SU-DHL-6 (cell line): ENCODE measurements at regions not wholly inside any gene's neighbourhood (a gene's known extent, or its start where the extent isn't known, plus 50 kb on each side); places are given as distances from the start of the nearest gene placed in this dataset.

Experiments
- H2AFZ ChIP-seq: fragments of 200-600 bp; sonication (generic); 2 replicates; pipeline ENCODE4 v1.6.1; 2014; ENCODE audit warnings: low read depth, mild to moderate bottlenecking, moderate library complexity, mixed read lengths, antibody characterized with exemption, low read length; ENCODE audit not compliant: severe bottlenecking
- H3F3A ChIP-seq: fragments of 200-600 bp; shearing (Covaris generic); 2 replicates; pipeline ENCODE4 v1.6.0; 2016; ENCODE audit warnings: antibody characterized with exemption, mild to moderate bottlenecking; ENCODE audit not compliant: insufficient read depth
- H3K27ac ChIP-seq: fragments of 200-600 bp; sonication (generic); 2 replicates; pipeline ENCODE4 v1.5.1; 2016; ENCODE audit warnings: low read depth, mild to moderate bottlenecking, low read length, moderate library complexity, mixed read lengths
- H3K27me3 ChIP-seq: fragments of 200-600 bp; sonication (generic), shearing (Covaris generic); 2 replicates; pipeline ENCODE4 v1.6.0; 2014; ENCODE audit warnings: mild to moderate bottlenecking, low read length
- H3K36me3 ChIP-seq: fragments of 200-600 bp; sonication (generic); 2 replicates; pipeline ENCODE4 v1.6.1; 2014; ENCODE audit warnings: mild to moderate bottlenecking, low read length, mixed read lengths
- H3K4me2 ChIP-seq: fragments of 300-600, 200-600 bp; shearing (Covaris generic), sonication (generic); 2 replicates; pipeline ENCODE4 v1.6.0; 2014; ENCODE audit warnings: low read length, low read depth, mild to moderate bottlenecking; ENCODE audit not compliant: poor library complexity, severe bottlenecking
- H3K4me3 ChIP-seq: fragments of 200-600 bp; sonication (generic); 2 replicates; pipeline ENCODE4 v1.5.1; 2014; ENCODE audit warnings: antibody characterized with exemption, low read length, mild to moderate bottlenecking, mixed read lengths; ENCODE audit not compliant: insufficient read depth, poor library complexity, severe bottlenecking
- H3K79me2 ChIP-seq: fragments of 200-600 bp; sonication (generic); 2 replicates; pipeline ENCODE4 v1.6.1; 2014; ENCODE audit warnings: mild to moderate bottlenecking, low read length, moderate library complexity; ENCODE audit not compliant: insufficient read depth
- H3K9ac ChIP-seq: fragments of 200-600 bp; sonication (generic); 2 replicates; pipeline ENCODE4 v1.7.0; 2014; ENCODE audit warnings: mild to moderate bottlenecking, low read length
- H3K9me2 ChIP-seq: fragments of 200-600 bp; sonication (generic); replicated peaks from 2 replicates; pipeline ENCODE4 v1.6.1; 2014; ENCODE audit warnings: low read length; ENCODE audit not compliant: insufficient read depth
- H3K9me3 ChIP-seq: fragments of 200-600 bp; sonication (generic); 2 replicates; pipeline ENCODE4 v1.6.1; 2014; ENCODE audit warnings: low read length, mixed read lengths; ENCODE audit not compliant: insufficient read depth
- H4K20me1 ChIP-seq: fragments of 200-600 bp; sonication (generic); 2 replicates; pipeline ENCODE4 v1.6.1; 2014; ENCODE audit warnings: low read depth, mild to moderate bottlenecking, antibody characterized with exemption, low read length, moderate library complexity, mixed read lengths
- CTCF ChIP-seq: fragments of 200-600 bp; sonication (generic); IDR thresholded peaks from one replicate; pipeline ENCODE4 v1.5.1; 2017; ENCODE audit warnings: antibody characterized with exemption, mild to moderate bottlenecking, low read length, moderate library complexity; ENCODE audit not compliant: insufficient read depth, poor library complexity, severe bottlenecking
- EZH2phosphoT487 ChIP-seq: fragments of 200-600 bp; sonication (generic), shearing (Covaris generic); conservative IDR thresholded peaks from 2 replicates; pipeline ENCODE4 v1.6.1; 2018; ENCODE audit warnings: mild to moderate bottlenecking, antibody characterized with exemption, low read length, moderate library complexity, mixed read lengths

DNA sequence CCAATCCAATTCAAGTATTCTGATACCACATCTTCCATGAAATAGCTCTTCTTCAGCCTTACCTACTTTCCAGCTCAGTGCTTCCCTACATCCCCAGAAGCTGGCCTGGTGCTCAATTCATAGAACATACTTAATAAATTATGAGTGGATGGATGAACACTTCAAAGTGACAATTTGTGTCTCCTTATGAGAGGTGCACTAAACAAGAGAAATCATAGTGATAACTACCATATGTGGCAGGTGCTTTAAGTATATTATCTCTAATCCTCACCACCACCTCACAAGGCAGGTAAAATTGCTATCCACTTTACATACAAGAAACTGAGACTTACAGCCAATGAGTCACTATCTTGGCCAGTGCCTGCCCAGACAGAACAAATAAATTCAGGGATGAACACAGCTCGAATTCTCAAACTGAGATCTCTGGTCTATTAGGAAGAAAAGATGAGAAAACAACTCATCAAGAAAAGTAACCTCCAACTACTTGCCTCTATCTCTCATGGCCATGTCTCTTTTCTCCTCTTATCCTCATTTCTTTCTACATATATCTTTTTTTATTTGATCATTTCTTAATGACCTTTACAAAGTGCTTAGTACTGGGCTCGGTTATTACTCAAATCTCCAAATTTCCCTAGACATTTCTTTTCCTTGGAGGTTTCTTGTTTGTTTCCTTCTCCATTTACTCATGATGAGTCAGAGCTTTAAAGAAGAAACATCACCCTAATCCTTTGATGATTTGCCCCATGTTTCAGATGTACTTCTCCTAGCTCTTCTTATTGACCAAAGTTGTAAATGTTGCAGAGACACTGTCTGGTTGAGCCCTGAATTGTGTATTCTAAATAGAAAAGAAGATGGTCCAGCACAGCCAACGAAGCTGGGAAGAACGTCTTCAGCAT is 161.5 kb downstream of the RPS29 start:
- Histone ChIP-seq H3K9ac (no peak overlapping the region), H3K4me2 (no peak overlapping the region), H3K36me3 (no peaks in the 10 kb centered on the region), H3K9me3 (no peaks in the 10 kb centered on the region), H3K27ac (no peak overlapping the region), H3F3A (no peaks in the 10 kb centered on the region), H3K9me2 (no peaks in the 10 kb centered on the region), H3K4me3 (no peak overlapping the region), H2AFZ (no peak overlapping the region), H3K27me3 (no peaks in the 10 kb centered on the region), H4K20me1 (no peaks in the 10 kb centered on the region), H3K79me2 (no peaks in the 10 kb centered on the region)
- TF ChIP-seq CTCF = no peak
- no peak for TF ChIP-seq EZH2phosphoT487

- H3K79me2 ChIP-seq = no peaks in the 10 kb centered on the region
- no peak overlapping the region for H3K4me2 ChIP-seq
- H3K9me3 ChIP-seq = no peaks in the 10 kb centered on the region
- no peaks in the 10 kb centered on the region for H3K36me3 ChIP-seq
- no peak overlapping the region for H3K27ac ChIP-seq
- H3K27me3 ChIP-seq = no peaks in the 10 kb centered on the region
- H3K4me3 ChIP-seq = no peak overlapping the region
- H4K20me1 ChIP-seq = no peaks in the 10 kb centered on the region
- TF ChIP-seq EZH2phosphoT487 (no peak), CTCF (no peak)
- no peaks in the 10 kb centered on the region for H3F3A ChIP-seq
- H3K9me2 ChIP-seq = no peaks in the 10 kb centered on the region
- H3K9ac ChIP-seq = no peak overlapping the region
- H2AFZ ChIP-seq = no peak overlapping the region
Observed at GRCh38 chr14:49420201-49420600, 166.0 kb downstream of the RPS29 start.

DNA sequence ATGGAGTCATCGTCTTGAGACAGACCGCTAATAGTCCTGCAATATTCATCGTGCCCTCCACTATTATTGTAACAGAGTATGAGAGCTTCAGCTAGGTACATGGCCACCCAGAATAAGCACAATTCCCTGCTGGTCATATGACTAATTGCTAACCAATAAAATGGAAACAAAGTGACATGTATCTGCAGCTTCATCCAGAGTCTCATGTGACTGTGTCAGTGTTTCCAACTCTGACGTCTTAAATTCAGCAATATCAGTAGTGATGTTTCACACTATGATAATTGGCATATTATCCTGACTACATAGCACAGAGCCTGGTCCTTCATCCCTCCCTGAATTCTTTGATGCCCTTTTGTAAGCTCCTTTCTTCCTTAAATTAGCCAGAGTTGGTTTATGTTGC is 167.4 kb downstream of the RPS29 start:
- H3K4me2 ChIP-seq = no peak overlapping the region
- no peak overlapping the region for H3K4me3 ChIP-seq
- no peaks in the 10 kb centered on the region for H3K9me2 ChIP-seq
- H3K36me3 ChIP-seq = no peaks in the 10 kb centered on the region
- H3K79me2 ChIP-seq = no peaks in the 10 kb centered on the region
- H3K9me3 ChIP-seq = no peaks in the 10 kb centered on the region
- no peaks in the 10 kb centered on the region for H3F3A ChIP-seq
- no peaks in the 10 kb centered on the region for H3K27me3 ChIP-seq
- no peak for TF ChIP-seq EZH2phosphoT487
- TF ChIP-seq CTCF = no peak
- no peak overlapping the region for H3K9ac ChIP-seq
- no peak overlapping the region for H2AFZ ChIP-seq
- H4K20me1 ChIP-seq = no peaks in the 10 kb centered on the region
- H3K27ac ChIP-seq = no peak overlapping the region
